ENCODE measurements at regions not wholly inside any gene's neighbourhood (a gene's known extent, or its start where the extent isn't known, plus 50 kb on each side); places are given as distances from the start of the nearest gene placed in this dataset.

GRCh38 chr20:59460352-59460751, 144.0 kb upstream of the PHACTR3 start:
- ATAC-seq: no peak
- Histone ChIP-seq H3K4me1 (replicated peaks in 1 of 2; ENCODE audit: control insufficient read depth in 2 of 2, insufficient read depth in 2 of 2, low read length in 2 of 2) (no peaks in the 10 kb centered on the region), H3K9me3 (replicated peaks; ENCODE audit: control insufficient read depth, insufficient read depth, low read depth, low read length) (no peaks in the 10 kb centered on the region), H3K79me2 (ENCODE audit: control insufficient read depth, insufficient read depth, low read length) (no peaks in the 10 kb centered on the region), H3K27ac (ENCODE audit: extremely low read depth, low read depth, low read length) (no peak overlapping the region), H3K9ac (ENCODE audit: insufficient read depth in 1 of 2, low read depth in 2 of 2, low read length in 2 of 2) (no peak overlapping the region), H2AFZ (ENCODE audit: low read depth, low read length) (no peak overlapping the region), H3K27me3 (ENCODE audit: control insufficient read depth in 2 of 2, insufficient read depth in 2 of 2, low read length in 2 of 2) (peaks cover 0 to 20% of the 10 kb centered on the region in 2 experiments; a peak in 2 of 5 replicates), H3K4me2 (ENCODE audit: insufficient read depth, low read length) (no peak overlapping the region), H3K9me1 (ENCODE audit: control insufficient read depth, insufficient read depth, low read length) (no peaks in the 10 kb centered on the region), H3K36me3 (ENCODE audit: control insufficient read depth, insufficient read depth, low read length) (no peaks in the 10 kb centered on the region), H4K20me1 (replicated peaks; ENCODE audit: control insufficient read depth, insufficient read depth, low read length) (no peaks in the 10 kb centered on the region), H3K4me3 (no peak overlapping the region)
- in situ Hi-C loops (cut with MboI): no loop called here
- WGBS (ENCODE audit: insufficient coverage, low coverage, missing lambda C conversion rate): 1% methylated on average over 9 of the region's 9 CpGs
- intact Hi-C loops (cut with micrococcal nuclease): no loop called here
- no peak for DNase-seq (ENCODE audit: extremely low read depth in 1 of 4, low spot score in 3 of 4)
- CTCF ChIA-PET (ENCODE audit: low intra/inter-chr PET ratio): no interaction called here
- BruUV-seq (replicated peaks): no TSS peak
- POLR2A ChIA-PET: interaction anchor here (0.6 kb wide), 1 partner anchor 46 kb away, joined by 6 read pairs; no protein-coding TSS in a partner anchor
- TF ChIP-seq PBX2 (CRISPR knock-in tag; IDR thresholded peaks at IDR 0.05; ENCODE audit: low read depth): no peak
- TF ChIP-seq PBX2 (tag; conservative IDR thresholded peaks at IDR 0.05; ENCODE audit: low read depth): no peak
- no peak for TF ChIP-seq USF2 (CRISPR knock-in tag; IDR thresholded peaks at IDR 0.05)
- FAIRE-seq: no peak

Data from K562 (cell line).